OCI-LY1 (cell line): ENCODE measurements at regions not wholly inside any gene's neighbourhood (a gene's known extent, or its start where the extent isn't known, plus 50 kb on each side); places are given as distances from the start of the nearest gene placed in this dataset.

Experiments
- H2AFZ ChIP-seq: fragments of 200-600 bp; sonication (generic), shearing (Covaris generic); 2 replicates; pipeline ENCODE4 v1.6.0; 2014; ENCODE audit warnings: antibody characterized with exemption, mild to moderate bottlenecking, low read length
- H3F3A ChIP-seq: fragments of 200-600 bp; sonication (generic), shearing (Covaris generic); 2 replicates; pipeline ENCODE4 v1.6.0; 2014; ENCODE audit warnings: mild to moderate bottlenecking, antibody characterized with exemption, low read length, moderate library complexity; ENCODE audit not compliant: insufficient read depth
- H3K27ac ChIP-seq: fragments of 200-600 bp; sonication (generic); 2 replicates; pipeline ENCODE4 v1.5.1; 2014; ENCODE audit warnings: low read length, mixed run types, mild to moderate bottlenecking, low read depth; ENCODE audit not compliant: poor library complexity, severe bottlenecking
- H3K27me3 ChIP-seq: fragments of 200-600 bp; sonication (generic); 2 replicates; pipeline ENCODE4 v1.6.0; 2014; ENCODE audit warnings: antibody characterized with exemption, mild to moderate bottlenecking, low read length, moderate library complexity; ENCODE audit not compliant: insufficient read depth
- H3K36me3 ChIP-seq: fragments of 200-600 bp; sonication (generic); 2 replicates; pipeline ENCODE4 v1.6.1; 2014; ENCODE audit warnings: mild to moderate bottlenecking, antibody characterized with exemption, low read length, moderate library complexity, mixed read lengths; ENCODE audit not compliant: insufficient read depth
- H3K4me1 ChIP-seq: fragments of 200-600 bp; sonication (generic); 2 replicates; pipeline ENCODE4 v1.5.1; 2014; ENCODE audit warnings: mild to moderate bottlenecking, low read length, moderate library complexity; ENCODE audit not compliant: insufficient read depth, severe bottlenecking
- H3K4me2 ChIP-seq: fragments of 200-600 bp; sonication (generic), shearing (Covaris generic); 2 replicates; pipeline ENCODE4 v1.6.1; 2014; ENCODE audit warnings: low read length
- H3K4me3 ChIP-seq: fragments of 200-600 bp; sonication (generic); 2 replicates; pipeline ENCODE4 v1.5.1; 2014; ENCODE audit warnings: low read length, low read depth, mild to moderate bottlenecking, mixed read lengths; ENCODE audit not compliant: poor library complexity, severe bottlenecking
- H3K79me2 ChIP-seq: fragments of 200-600 bp; shearing (Covaris generic); 2 replicates; pipeline ENCODE4 v1.6.1; 2016; ENCODE audit warnings: mixed run types, low read length, mixed read lengths; ENCODE audit not compliant: insufficient read depth
- H3K9ac ChIP-seq: fragments of 200-600 bp; sonication (generic), shearing (Covaris generic); 2 replicates; pipeline ENCODE4 v1.6.1; 2014; ENCODE audit warnings: mild to moderate bottlenecking, low read length, mixed read lengths
- H3K9me2 ChIP-seq: fragments of 200-600 bp; sonication (generic), shearing (Covaris generic); 2 replicates; pipeline ENCODE4 v1.6.1; 2014; ENCODE audit warnings: low read depth, mild to moderate bottlenecking, low read length, mixed read lengths
- H3K9me3 ChIP-seq: fragments of 200-600 bp; shearing (Covaris generic); 2 replicates; pipeline ENCODE4 v1.6.1; 2014; ENCODE audit warnings: low read length, mixed read lengths
- H4K20me1 ChIP-seq: fragments of 200-600 bp; sonication (generic), shearing (Covaris generic); 2 replicates; pipeline ENCODE4 v1.6.0; 2016; ENCODE audit warnings: mild to moderate bottlenecking, low read length; ENCODE audit not compliant: insufficient read depth
- EZH2 ChIP-seq: fragments of 200-600 bp; sonication (generic), shearing (Covaris generic); IDR thresholded peaks from 2 replicates; pipeline ENCODE4 v1.8.0; 2017; ENCODE audit warnings: borderline replicate concordance, mixed run types, mild to moderate bottlenecking, antibody characterized with exemption, low read length, moderate library complexity, mixed read lengths
- TF ChIP-seq, protein P1 (sequence below): fragments of 200-600 bp; sonication (generic), shearing (Covaris generic); IDR thresholded peaks from 2 replicates; pipeline ENCODE4 v1.5.1; 2017; ENCODE audit warnings: mild to moderate bottlenecking, antibody characterized with exemption, low read length, moderate library complexity, mixed read lengths

DNA sequence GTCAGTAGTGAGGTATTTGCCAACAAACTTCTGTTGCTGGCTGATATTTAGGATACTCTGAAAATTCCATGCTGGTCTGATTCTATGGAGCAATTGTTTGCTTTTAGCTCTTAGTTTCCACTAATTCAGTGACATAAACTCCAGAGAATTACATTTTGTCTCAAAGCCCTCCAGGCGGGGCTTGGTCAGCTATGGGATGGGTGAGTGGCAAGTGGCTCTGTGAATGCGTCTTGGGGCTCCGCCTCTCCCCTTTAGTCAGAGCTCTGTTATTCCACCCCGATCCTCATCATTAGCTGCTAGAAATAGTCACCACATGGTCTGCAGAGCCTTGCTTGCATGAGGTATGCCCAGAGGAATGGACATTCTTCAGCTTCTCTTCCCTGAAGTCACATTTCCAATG, 540.6 kb downstream of the QKI start:
- no peaks in the 10 kb centered on the region for H3K36me3 ChIP-seq
- H3K27ac ChIP-seq = no peak overlapping the region
- H3K4me1 ChIP-seq = peaks cover 14% of the 10 kb centered on the region
- no peaks in the 10 kb centered on the region for H3K9me2 ChIP-seq
- H3F3A ChIP-seq = no peaks in the 10 kb centered on the region
- H3K9me3 ChIP-seq = no peaks in the 10 kb centered on the region
- no peaks in the 10 kb centered on the region for H4K20me1 ChIP-seq
- no peaks in the 10 kb centered on the region for H3K27me3 ChIP-seq
- H3K9ac ChIP-seq = no peak overlapping the region
- TF ChIP-seq, protein P1, sequence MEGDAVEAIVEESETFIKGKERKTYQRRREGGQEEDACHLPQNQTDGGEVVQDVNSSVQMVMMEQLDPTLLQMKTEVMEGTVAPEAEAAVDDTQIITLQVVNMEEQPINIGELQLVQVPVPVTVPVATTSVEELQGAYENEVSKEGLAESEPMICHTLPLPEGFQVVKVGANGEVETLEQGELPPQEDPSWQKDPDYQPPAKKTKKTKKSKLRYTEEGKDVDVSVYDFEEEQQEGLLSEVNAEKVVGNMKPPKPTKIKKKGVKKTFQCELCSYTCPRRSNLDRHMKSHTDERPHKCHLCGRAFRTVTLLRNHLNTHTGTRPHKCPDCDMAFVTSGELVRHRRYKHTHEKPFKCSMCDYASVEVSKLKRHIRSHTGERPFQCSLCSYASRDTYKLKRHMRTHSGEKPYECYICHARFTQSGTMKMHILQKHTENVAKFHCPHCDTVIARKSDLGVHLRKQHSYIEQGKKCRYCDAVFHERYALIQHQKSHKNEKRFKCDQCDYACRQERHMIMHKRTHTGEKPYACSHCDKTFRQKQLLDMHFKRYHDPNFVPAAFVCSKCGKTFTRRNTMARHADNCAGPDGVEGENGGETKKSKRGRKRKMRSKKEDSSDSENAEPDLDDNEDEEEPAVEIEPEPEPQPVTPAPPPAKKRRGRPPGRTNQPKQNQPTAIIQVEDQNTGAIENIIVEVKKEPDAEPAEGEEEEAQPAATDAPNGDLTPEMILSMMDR = no peak
- no peak for TF ChIP-seq EZH2
- H2AFZ ChIP-seq = no peak overlapping the region
- H3K79me2 ChIP-seq = no peaks in the 10 kb centered on the region
- H3K4me2 ChIP-seq = no peak overlapping the region
- no peak overlapping the region for H3K4me3 ChIP-seq

DNA sequence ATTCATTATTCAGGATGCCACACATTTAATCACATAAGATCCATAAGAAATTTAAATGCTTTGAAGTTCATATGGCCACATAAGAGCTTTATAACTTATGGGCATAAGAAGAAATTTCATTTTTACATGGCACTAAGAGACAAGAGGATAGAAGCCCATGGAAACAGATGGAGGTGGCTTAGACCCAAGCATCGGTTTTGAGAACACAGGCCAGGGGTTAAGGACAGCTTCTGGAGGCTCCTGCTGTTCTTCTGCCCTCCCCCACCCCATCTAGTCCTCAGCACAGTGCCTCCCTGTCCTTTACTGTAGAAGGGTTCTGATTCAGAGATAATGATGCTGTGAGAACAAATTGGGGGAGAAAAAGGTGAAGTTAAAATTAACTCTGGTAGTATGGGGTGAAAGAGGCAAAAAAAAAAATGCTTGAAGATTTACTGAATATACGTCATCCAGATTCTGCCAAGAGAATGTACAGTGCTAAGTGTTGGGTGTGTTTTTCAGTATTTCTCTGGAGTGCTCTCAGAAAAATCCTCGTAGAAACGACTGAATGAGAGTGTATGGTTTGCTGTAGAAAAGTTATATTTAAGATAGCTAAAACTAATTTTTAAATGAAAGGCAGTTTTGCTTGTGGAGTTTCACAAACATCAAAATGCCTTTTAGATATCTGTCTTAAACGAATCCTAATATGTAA, 539.7 kb downstream of the QKI start:
- no peak overlapping the region for H3K4me2 ChIP-seq
- peaks cover 14% of the 10 kb centered on the region for H3K4me1 ChIP-seq
- H3F3A ChIP-seq = no peaks in the 10 kb centered on the region
- no peak overlapping the region for H3K9ac ChIP-seq
- no peaks in the 10 kb centered on the region for H4K20me1 ChIP-seq
- no peak overlapping the region for H3K27ac ChIP-seq
- H3K36me3 ChIP-seq = no peaks in the 10 kb centered on the region
- H2AFZ ChIP-seq = no peak overlapping the region
- no peaks in the 10 kb centered on the region for H3K9me3 ChIP-seq
- H3K4me3 ChIP-seq = no peak overlapping the region
- H3K9me2 ChIP-seq = no peaks in the 10 kb centered on the region
- H3K27me3 ChIP-seq = no peaks in the 10 kb centered on the region
- TF ChIP-seq, protein P1 = no peak
- TF ChIP-seq EZH2 = no peak
- no peaks in the 10 kb centered on the region for H3K79me2 ChIP-seq

DNA sequence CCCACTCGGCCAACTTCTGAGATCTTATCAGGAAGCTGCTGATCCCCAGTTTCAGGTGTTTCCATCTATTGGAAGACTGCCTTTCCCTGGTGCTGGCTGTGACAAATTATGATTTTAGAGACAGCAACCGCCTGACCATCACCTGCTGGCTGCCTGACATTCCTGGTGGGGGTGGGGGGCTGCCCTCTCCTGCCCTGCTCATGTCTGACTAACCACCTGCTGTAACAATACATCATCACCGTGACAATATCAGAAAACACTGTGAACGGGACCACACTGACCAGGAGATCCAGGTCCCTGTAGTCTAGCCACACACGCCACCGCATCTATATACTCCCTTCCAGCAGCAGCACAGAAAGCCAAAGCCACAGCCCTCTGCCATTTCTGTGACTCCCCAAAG, 537.5 kb downstream of the QKI start:
- no peaks in the 10 kb centered on the region for H3K36me3 ChIP-seq
- H4K20me1 ChIP-seq = no peaks in the 10 kb centered on the region
- H3F3A ChIP-seq = no peaks in the 10 kb centered on the region
- no peaks in the 10 kb centered on the region for H3K9me3 ChIP-seq
- H2AFZ ChIP-seq = no peak overlapping the region
- H3K9ac ChIP-seq = no peak overlapping the region
- H3K4me2 ChIP-seq = no peak overlapping the region
- H3K4me1 ChIP-seq = peaks cover 14% of the 10 kb centered on the region
- no peaks in the 10 kb centered on the region for H3K79me2 ChIP-seq
- no peak for TF ChIP-seq EZH2
- TF ChIP-seq, protein P1 = no peak
- no peak overlapping the region for H3K27ac ChIP-seq
- H3K4me3 ChIP-seq = no peak overlapping the region
- no peaks in the 10 kb centered on the region; the same call in 1 of the 2 replicates for H3K27me3 ChIP-seq
- no peaks in the 10 kb centered on the region for H3K9me2 ChIP-seq
